GM12873 (cell line): ENCODE measurements at regions not wholly inside any gene's neighbourhood (a gene's known extent, or its start where the extent isn't known, plus 50 kb on each side); places are given as distances from the start of the nearest gene placed in this dataset.
A peak's percentile ranks its signal among the peaks of the same experiment; 100 is the strongest.

Source experiments
- CTCF ChIP-seq: IDR thresholded peaks from 2 replicates; pipeline ENCODE4 v1.5.1; 2012; ENCODE audit warnings: low read depth, mild to moderate bottlenecking, moderate library complexity, low read length, control low read depth; ENCODE audit not compliant: insufficient read depth; ENCODE audit errors: missing control alignments

- TF ChIP-seq CTCF: no peak
These were observed 223.3 kb downstream of the PTPRU start for GRCh38 chr1:29459620-29459945.

GRCh38 chr1:29458737-29459619 lies 222.7 kb downstream of the PTPRU start:
- TF ChIP-seq CTCF: no peak

GRCh38 chr1:29457496-29458368 lies 221.4 kb downstream of the PTPRU start:
- no peak for TF ChIP-seq CTCF

GRCh38 chr1:29456685-29457435 lies 220.5 kb downstream of the PTPRU start:
- TF ChIP-seq CTCF: no peak

GRCh38 chr1:29455781-29456180 lies 219.5 kb downstream of the PTPRU start:
- TF ChIP-seq CTCF: no peak

- peak; percentile 11 for TF ChIP-seq CTCF
These were observed 218.5 kb downstream of the PTPRU start for GRCh38 chr1:29454616-29455380.
